ENCODE measurements at regions not wholly inside any gene's neighbourhood (a gene's known extent, or its start where the extent isn't known, plus 50 kb on each side); places are given as distances from the start of the nearest gene placed in this dataset.

DNA sequence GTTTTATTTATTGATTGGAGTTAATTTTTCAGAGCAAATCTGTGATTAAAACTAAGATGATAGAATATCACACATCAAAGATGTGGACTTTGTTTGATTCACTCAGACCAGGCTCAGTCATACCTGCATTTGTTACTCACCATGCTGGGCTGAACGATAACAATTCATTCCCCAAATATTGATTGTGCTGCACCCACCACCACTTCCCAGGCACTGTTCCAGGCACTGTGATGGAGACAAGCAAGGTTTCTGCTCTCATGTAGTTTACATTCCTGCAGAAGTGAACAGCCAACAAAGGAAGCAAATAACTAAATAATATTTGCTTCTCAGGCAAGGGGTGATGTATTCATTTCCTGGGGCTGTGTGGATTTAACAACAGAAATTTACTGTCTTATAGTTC, 428.3 kb downstream of the DNAH5 start:
- DNase-seq (peak in 2 of 4 donors; percentile 7 to 13), ATAC-seq (peak; percentile 40)
- TF ChIP-seq CTCF (IDR thresholded peaks at IDR 0.05) (no peak), POLR2A (IDR thresholded peaks at IDR 0.05) (no peak)
- Histone ChIP-seq H3K9me3 (no peaks in the 10 kb centered on the region), H3K4me3 (no peak overlapping the region), H3K36me3 (replicated peaks in 1 of 2; ENCODE audit: insufficient read depth in 1 of 2, low read depth in 2 of 2) (no peaks in the 10 kb centered on the region), H3K4me1 (no peaks in the 10 kb centered on the region), H3K27ac (no peak overlapping the region), H3K27me3 (no peaks in the 10 kb centered on the region)
- intact Hi-C loops (cut with DNase I), result no loop called here
- WGBS, 2 donors, result 25 to 41% methylated on average over 1 of the region's 1 CpG

DNA sequence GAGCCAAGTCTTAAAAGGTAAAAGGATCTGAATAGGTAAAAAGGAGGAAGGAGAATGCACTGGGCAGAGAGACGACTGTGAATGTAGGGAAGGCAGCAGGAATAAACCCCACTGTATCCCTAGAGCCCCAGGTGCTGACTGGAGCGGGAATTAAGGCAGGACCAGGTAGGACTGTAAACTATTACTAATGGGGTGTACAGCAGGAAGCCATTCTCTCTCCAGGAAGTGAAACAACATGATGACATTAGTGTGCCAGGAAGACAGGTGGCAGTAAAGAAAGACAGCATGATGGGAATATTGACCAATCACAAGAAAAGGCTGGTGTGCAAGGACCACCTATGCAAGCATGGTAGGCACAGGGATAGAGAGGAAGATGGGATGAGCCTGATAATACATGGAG, 433.0 kb downstream of the DNAH5 start:
- Histone ChIP-seq H3K4me3 (no peak overlapping the region), H3K4me1 (no peaks in the 10 kb centered on the region), H3K27me3 (no peaks in the 10 kb centered on the region), H3K27ac (no peak overlapping the region), H3K9me3 (no peaks in the 10 kb centered on the region), H3K36me3 (replicated peaks in 1 of 2; ENCODE audit: insufficient read depth in 1 of 2, low read depth in 2 of 2) (no peaks in the 10 kb centered on the region)
- TF ChIP-seq POLR2A (IDR thresholded peaks at IDR 0.05) (no peak), CTCF (IDR thresholded peaks at IDR 0.05) (no peak)
- ATAC-seq, result no peak
- DNase-seq, result no peak
- intact Hi-C loops (cut with DNase I), result no loop called here
- 45 to 51% methylated on average over 2 of the region's 2 CpGs for WGBS, 2 donors

DNA sequence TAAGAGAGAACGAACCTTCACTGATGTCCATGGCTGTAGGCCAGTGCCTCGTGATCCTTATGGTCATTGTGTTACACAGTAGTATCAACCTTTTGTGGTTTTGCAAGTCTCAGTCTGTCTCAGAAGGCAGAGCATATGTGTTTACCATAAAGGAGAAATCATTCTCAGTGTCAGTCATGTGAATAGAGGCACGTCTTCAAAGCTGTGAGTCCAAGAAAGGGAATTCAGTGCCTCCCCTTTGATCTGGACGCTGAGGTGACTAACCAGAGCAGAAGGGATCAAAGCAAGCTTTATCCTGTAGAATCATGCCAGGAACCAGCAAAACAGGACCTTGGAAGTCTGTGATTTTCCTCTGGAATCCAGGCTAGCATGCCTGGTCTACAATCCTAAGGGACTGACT, 433.9 kb downstream of the DNAH5 start:
- H3K4me3 ChIP-seq, result no peak overlapping the region
- no peaks in the 10 kb centered on the region for H3K36me3 ChIP-seq (replicated peaks in 1 of 2; ENCODE audit: insufficient read depth in 1 of 2, low read depth in 2 of 2)
- H3K4me1 ChIP-seq, result no peaks in the 10 kb centered on the region
- H3K27me3 ChIP-seq, result no peaks in the 10 kb centered on the region
- no peaks in the 10 kb centered on the region for H3K9me3 ChIP-seq
- WGBS, 2 donors, result 32 to 45% methylated on average over 4 of the region's 4 CpGs
- DNase-seq (no peak), ATAC-seq (no peak)
- TF ChIP-seq CTCF (IDR thresholded peaks at IDR 0.05) (no peak), POLR2A (IDR thresholded peaks at IDR 0.05) (no peak)
- no peak overlapping the region for H3K27ac ChIP-seq
- intact Hi-C loops (cut with DNase I), result no loop called here

DNA sequence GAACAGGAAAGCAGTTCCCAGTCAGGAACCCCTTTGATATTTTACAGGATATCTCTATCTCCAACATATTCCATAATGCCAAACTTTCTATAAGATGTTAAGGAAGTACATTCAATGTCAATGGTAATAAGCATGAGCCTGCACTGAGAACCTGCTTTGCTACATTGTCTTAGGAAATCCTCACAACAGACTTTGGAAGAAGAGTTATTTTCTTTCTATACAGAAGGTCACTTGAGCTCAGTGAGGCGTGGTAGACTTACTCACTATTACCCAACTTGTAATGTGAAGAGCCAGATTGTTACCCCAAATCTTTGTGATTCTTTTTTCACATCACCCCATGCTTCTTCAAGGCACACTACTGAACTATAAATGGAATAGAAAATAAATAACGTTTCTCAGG, 435.9 kb downstream of the DNAH5 start:
- DNase-seq, result no peak
- Histone ChIP-seq H3K4me3 (no peak overlapping the region), H3K9me3 (no peaks in the 10 kb centered on the region), H3K27me3 (no peaks in the 10 kb centered on the region), H3K36me3 (replicated peaks in 1 of 2; ENCODE audit: insufficient read depth in 1 of 2, low read depth in 2 of 2) (no peaks in the 10 kb centered on the region), H3K4me1 (no peaks in the 10 kb centered on the region), H3K27ac (no peak overlapping the region)
- WGBS, 2 donors, result 50 to 51% methylated on average over 2 of the region's 2 CpGs
- ATAC-seq, result no peak
- TF ChIP-seq POLR2A (IDR thresholded peaks at IDR 0.05) (no peak), CTCF (IDR thresholded peaks at IDR 0.05) (no peak)
- intact Hi-C loops (cut with DNase I), result no loop called here

- H3K27me3 ChIP-seq, result no peaks in the 10 kb centered on the region
- WGBS, 2 donors, result 57 to 88% methylated on average over 1 of the region's 1 CpG
- H3K9me3 ChIP-seq, result no peaks in the 10 kb centered on the region
- TF ChIP-seq POLR2A (IDR thresholded peaks at IDR 0.05) (no peak), CTCF (IDR thresholded peaks at IDR 0.05) (no peak)
- H3K27ac ChIP-seq, result no peak overlapping the region
- DNase-seq (no peak), ATAC-seq (no peak)
- no peak overlapping the region for H3K4me3 ChIP-seq
- no peaks in the 10 kb centered on the region for H3K4me1 ChIP-seq
- intact Hi-C loops (cut with DNase I), result no loop called here
- no peaks in the 10 kb centered on the region for H3K36me3 ChIP-seq (replicated peaks in 1 of 2; ENCODE audit: insufficient read depth in 1 of 2, low read depth in 2 of 2)
Observed at GRCh38 chr5:13505326-13505725, 439.2 kb downstream of the DNAH5 start.

Measured in body of pancreas (tissue), 4 donors.